Kasumi-1 (cell line): ENCODE measurements at regions not wholly inside any gene's neighbourhood (a gene's known extent, or its start where the extent isn't known, plus 50 kb on each side); places are given as distances from the start of the nearest gene placed in this dataset.

Source experiments
- DNase-seq, 2 experiments: peaks; one replicate each; lab custom pipeline; 2025; lab: John Stamatoyannopoulos, UW

DNA sequence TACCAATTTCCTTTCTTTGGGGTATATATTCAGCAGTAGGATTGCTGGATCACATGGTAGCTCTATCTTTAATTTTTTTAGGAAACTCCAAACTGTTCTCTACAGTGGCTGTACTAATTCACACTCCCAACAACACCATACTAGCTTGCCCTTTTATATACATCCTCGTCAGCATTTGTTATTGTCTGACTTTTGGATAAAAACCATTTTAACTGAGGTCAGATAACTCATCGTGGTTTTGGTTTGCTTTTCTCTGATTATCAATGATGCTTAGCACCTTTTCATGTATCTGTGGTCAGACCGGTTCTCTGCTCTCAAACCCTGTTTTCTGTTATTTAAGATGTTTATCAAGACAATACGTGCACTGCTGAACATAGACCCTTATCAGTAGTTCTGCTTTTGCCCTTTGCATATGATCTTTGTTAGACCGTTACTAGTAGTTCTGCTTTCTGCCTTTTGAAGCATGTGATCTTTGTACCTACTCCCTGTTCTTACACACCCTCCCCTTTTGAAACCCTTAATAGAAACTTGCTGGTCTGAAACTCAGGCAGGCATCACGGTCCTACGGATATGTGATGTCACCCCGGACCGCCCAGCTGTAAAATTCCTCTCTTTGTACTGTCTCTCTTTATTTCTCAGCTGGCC is 474.3 kb downstream of the RSL24D1 start:
- peak; percentile 11 to 23 for DNase-seq

DNA sequence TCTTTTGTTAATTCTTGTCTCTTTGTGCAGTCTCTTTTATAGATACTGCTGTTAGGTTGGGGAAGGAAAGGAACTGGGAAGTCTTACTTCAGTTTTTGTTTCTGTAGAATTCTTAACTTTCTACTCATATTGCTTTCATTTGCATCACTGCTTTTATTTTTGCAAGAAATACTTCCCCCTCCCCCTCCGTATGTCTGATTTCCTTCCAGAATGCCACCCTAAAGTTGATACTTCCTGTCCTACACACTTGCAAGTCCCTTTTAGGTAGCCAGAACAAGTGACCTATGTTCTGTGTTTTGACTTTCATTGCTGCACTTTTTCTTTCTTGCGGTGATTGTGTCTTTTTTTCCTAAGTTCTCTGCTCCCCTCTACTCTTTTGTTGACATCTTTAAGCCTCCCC is 477.4 kb downstream of the RSL24D1 start:
- no peak for DNase-seq

DNA sequence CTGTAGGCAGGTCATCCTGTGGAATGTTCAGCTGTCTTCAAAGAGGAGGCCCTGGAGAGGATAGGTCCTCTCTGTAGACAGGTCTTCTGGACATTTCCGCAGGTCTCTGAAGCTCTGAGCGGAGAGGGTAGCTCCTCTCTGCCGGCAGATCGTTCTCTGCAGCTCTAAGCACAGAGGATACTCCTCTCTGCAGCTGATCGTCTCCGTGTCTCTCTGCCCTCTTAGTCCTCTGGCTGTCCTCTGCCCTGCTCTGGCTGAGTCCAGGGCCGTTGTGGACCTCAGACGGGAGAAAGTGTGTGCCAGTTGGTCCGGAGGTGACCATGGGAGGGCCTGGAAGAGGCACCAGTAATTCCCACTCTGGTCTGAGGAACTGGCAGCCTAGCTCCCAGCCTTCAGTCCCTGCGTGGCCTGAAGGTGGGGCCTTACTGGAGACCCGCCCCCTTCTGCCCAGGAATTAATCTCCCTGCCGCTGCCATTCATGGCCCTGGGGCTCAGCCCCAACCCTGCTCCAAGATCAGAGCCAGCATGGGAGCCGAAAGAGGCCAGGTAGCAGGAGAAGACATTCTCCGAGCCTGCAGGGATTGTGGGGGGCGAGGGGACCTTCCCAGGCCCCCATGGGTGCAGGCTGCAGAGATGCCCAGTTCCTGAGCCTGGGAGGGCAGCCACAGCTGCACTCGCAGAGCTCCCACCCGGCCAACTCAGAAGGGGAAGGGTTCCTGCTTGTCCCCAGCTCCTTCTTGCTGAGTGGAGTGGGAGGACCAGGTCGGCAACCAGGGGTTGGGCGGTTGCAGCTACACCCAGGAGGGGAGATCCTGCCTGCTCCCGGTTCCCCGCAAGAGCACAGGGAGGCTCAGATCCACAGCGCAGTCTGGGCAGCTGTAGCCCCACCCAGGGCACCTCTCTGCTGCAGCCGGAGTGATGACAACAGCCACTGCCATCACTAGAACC is 488.7 kb downstream of the RSL24D1 start:
- no peak for DNase-seq

DNA sequence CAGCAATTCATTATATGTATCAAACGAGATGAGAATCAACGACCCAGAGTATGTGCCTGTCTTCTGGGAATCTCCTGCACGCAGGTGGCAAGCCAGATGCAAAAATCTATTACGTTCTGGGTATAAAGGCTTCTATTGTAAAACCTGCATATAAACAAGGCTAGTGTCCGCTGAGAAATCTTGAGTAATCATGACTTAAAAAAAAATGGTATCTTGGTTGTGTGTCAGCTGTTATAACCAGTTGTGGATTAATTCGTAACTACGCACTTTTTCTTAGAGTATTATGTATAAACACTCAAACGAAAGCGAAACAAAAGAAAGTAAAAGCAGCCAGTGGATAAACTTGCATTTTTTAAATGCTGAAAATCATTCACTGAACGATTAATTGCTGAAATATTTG is 509.1 kb downstream of the RSL24D1 start:
- no peak for DNase-seq
